ENCODE measurements at regions not wholly inside any gene's neighbourhood (a gene's known extent, or its start where the extent isn't known, plus 50 kb on each side); places are given as distances from the start of the nearest gene placed in this dataset.

DNA sequence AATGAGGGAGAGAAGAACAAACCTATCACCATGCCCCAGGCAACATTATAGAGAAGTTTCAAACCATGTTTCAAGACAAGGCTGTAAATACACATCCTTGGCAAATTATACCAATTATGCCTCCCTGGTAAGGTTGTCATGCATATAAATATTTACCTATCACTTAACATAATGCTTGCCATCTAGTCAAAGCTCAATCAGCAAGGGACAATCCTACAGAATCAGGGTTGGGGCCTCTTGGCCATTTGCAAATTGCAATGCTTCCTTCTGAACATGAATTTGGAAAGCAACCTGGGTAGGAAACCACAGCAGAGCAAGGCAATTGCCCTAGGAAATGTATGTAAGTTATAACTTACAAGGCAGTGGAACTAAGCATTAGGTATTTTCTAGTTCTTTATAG, 907.2 kb upstream of the CDH2 start:
- no peak for DNase-seq (ENCODE audit: low read depth in 2 of 2)

DNA sequence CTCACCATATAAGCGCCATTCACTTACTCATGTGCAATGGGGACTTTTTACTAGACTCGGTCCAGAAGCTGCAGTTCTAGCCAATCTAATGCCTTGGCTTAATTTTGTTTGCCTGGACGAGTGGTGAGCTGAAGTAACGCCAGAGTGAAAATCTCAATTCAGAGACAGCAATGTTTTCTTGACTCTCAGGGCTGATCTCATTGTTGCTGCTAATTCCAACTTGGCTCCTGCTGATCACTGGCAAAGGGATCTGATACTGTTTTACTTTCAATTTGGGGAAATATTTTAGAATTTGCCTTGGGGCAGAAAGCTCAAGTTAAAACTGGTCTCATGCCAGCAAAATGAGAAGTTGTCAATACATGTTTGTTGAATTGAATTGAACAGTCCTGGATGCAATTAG, 906.6 kb upstream of the CDH2 start:
- DNase-seq (ENCODE audit: low read depth in 2 of 2): no peak

DNA sequence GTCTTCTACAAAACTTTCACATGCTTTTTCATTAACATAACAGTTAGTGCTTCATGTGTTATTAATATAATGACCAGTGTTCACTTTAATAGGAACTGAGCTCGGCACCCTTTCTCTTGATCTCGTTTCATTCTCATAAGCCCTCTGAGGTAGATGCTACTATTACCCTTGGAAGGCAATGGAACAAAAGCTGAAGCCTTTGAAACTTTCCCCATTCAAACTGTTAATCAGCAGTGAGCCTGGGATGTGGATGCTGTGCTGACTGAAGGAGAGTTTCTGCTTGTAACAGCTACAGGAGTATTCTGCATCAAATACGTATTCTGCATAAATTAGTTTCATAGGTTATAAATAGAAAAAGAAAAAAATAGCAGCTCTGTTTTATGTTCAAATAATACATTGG, 904.0 kb upstream of the CDH2 start:
- DNase-seq (ENCODE audit: low read depth in 2 of 2): no peak

DNA sequence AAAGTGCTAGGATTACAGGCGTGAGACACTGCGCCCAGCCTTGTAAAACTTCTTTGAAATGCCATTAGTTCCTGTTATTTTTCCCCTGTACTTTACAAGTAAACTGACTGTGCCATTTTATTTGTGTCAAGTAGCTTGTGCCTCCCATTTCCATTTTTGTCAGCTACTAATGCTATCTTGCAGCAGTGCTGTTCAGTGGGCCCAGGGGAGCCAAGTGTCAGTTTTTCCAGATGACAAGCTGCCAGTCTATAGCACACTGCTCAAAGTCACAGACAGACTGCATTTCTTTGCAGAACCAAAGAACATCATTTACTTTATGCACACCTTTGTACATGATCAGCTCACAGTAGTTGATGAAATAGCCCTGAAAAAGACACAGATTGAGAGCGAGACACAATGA, 901.3 kb upstream of the CDH2 start:
- no peak for DNase-seq (ENCODE audit: low read depth in 2 of 2)

DNA sequence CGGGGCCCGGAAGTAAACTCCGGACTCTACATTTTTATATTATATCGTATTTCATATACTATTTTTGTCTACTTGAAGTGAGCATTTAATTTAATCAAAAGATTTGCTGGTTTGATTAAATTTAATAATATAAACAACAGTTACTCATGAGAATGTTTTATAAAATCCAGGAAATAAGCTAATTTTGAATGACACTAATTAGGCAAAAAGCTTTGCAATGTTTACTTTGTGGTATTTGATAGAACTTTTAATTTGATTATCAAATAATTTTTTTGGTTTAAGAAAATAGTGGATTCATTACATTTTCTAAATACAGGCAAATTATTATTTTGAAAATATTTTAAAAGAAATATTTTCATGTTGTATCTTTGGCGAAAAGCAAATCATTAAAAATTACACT, 900.4 kb upstream of the CDH2 start:
- DNase-seq (ENCODE audit: low read depth in 2 of 2): no peak

DNA sequence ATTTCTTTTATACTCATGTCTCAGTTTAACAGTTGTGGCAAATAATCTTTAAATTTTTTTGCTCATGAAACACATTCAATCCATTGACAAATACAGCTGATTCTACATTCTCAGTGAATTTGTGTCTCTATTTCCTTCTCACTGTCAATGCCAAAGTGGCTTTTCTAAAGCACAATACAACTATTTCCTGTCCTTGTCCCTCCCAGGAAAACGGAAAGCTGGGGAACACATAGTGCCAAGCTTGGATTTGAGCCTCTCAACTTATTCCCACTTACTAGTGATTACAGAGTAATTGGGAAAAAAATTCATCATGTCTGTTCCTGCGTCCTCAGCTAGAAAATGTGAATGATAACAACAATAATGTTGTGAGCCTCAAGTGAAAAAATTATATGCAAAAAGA, 899.7 kb upstream of the CDH2 start:
- no peak for DNase-seq (ENCODE audit: low read depth in 2 of 2)

DNA sequence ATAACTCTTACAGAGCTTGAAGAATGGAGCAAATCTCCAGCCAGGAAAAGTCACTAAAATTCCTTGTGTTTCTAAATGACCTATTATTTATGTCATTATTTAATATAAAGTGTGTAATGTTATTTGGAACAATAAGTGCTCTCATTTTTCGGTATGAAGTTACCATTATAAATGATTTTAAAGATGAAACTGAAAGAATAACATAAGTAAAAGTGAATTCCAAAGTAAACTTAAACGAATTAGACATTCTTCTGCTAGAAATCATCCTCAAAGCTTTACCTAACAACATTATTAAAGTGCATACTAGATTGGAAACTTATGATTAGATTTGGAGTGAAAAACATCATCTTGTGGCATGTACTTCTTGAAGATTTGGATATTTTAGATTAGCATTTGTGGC, 897.2 kb upstream of the CDH2 start:
- DNase-seq (ENCODE audit: low read depth in 2 of 2): no peak

DNA sequence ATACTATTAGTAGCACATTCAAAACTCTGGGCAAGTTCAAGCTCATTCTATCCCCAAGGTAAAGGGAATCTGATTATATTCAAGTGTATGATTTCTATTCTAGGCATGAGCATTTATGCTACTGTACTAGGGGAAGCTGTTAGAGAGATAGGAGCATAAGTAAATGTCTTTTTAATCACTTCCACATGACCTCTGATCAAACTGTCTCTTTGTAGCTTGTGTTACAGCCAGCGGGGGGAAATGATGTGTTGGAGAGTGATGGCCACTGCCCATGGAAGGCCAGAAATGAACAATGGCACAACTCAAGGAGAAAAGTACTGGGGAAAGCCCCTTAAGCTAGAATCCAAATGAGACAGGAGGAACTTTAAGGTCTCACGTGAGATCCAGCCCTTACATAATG, 894.9 kb upstream of the CDH2 start:
- DNase-seq (ENCODE audit: low read depth in 2 of 2): no peak

DNA sequence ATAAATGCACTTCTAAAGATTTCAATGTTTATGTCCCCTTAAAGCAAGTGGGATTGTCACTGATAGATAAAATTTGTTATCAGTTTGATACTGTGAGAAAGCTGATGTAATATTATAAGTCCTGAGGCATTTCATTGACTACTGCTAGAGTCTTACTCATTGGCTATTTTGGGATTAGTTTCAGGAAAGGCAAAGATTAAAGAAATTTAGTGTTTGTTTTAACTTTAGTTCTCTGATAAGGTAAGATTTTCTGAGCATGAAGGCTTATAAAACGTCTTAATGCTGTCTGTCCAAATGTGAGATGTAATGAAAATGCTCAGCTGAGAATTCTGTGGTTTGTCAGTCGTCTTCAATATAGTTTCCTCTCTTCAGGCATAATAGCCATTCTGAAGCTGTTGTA, 886.4 kb upstream of the CDH2 start:
- DNase-seq (ENCODE audit: low read depth in 2 of 2): no peak

DNA sequence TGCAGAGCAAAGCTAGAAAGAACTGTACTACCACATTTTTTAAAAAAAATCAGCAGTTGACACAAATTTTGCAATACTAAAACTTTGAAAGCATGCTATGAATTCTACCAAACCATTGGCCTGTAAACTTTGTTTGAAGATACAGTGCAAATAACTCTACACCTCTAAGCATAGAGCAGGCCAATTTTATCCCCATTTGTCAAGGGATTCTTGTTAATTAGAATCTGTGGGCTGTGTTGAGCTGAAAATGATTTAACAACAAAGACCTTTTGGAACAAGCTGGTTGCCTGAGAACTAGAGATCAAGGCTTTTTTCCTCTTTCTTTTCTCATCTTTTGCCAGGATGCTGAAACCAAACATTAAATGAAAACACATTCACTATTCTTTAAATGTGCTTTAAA, 886.0 kb upstream of the CDH2 start:
- no peak for DNase-seq (ENCODE audit: low read depth in 2 of 2)

DNA sequence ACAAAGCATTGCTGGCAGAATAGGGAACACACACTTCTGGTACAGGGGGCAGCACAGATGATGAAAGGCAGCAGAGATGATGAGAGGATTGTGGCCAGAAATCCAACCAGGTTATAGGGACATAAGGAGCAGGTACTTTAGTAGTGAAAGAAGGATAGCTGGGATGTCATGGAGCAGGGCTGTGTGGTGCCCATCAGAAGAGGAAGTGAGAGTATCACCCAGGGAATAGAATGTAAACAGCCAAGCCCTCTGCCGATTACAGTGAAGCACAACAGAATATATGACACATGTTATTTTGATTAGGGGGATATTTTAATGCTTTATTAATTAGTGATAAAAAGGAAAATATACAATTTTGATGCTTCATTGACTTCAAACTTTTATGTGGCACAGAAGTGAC, 883.4 kb upstream of the CDH2 start:
- DNase-seq (ENCODE audit: low read depth in 2 of 2): no peak

DNA sequence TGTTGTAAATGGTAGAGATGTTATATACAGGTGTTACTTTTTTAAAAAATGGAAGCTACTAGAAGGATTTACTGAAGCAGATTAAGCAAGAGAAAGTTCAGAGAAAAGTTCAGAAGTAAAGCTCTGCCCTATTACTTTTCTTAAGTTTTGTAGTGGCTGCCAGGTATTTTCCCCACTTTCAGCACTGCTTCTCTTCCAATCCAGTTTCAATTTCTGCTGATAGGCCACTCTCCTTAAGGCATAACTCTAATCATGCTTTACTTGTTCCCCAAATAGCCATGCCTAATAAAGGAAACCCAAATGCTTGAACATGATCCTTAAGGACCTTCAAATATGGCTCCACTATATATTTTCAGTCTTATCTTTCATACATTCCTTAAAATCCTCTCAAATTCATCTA, 880.8 kb upstream of the CDH2 start:
- DNase-seq (ENCODE audit: low read depth in 2 of 2): no peak

DNA sequence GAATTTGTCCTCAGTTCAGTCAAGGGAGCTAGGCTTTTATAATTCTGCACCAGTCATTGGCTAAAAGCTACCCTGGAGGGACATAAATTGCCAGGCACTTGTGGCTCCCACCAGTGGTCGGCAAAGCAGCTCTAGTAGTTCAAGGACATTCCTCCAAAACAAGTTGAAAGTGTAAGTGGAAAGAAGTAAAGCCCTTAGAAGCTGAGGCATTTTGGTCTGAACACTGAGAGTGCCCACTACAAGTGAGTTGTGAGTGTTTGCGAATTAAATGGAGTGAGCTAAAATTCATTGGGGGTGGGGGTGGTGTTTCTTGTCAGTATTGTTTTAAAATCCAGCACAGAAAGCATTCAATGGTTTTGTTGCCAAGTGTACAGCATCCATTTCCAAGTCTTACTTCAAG, 879.9 kb upstream of the CDH2 start:
- no peak for DNase-seq (ENCODE audit: low read depth in 2 of 2)

DNA sequence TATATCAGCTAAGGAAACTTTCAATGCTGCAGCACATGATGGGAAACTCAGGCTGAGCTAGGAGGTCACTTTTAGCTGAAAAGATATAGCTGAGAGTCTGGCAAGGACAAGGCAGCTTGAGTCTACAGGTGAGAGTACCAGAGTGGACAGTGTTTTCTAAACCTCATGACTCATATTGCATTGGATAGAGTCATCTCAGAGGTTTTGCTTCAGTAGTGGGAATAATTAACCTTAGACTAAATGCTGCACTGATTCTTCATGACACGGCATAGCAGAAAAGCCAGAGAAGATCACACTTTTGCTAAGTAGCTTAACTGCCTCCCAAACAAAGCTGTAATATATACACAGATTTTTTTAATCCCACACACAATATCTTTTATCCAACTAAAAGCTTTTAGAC, 865.0 kb upstream of the CDH2 start:
- DNase-seq (ENCODE audit: low read depth in 2 of 2): no peak

DNA sequence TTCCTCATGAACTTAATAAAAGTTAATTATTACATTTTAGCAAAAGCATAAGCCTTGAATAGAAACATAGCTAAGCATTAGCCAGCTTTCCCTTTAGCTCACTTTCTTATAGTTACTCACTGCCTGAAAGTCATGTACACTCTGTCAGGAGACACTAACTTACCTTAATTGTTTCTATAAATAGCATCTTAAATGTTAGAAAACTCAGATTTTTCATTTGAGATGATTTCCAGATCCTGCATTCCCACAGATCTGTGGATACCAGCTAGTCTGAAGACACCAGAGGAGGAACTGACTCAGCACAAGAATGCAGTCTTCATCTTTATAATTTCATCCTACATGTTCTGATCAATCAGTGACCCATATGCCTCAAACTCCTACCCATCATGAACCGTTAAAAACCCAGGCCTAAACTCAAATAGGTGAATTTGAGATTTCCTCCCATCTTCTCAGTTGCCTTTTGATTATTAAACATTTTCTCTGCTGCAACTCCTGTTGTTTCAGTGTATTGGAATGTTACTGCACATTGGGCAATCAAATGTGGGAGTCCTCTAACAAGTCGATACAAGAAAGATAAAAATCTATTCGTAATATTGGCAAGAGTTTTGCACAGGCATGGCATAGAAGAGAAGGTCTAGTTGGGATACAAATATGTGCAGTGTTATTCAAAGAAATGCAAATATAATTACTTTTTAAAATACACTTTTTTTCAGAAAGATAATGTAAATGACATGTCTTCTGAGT, 857.4 kb upstream of the CDH2 start:
- no peak for DNase-seq (ENCODE audit: low read depth in 2 of 2)

DNA sequence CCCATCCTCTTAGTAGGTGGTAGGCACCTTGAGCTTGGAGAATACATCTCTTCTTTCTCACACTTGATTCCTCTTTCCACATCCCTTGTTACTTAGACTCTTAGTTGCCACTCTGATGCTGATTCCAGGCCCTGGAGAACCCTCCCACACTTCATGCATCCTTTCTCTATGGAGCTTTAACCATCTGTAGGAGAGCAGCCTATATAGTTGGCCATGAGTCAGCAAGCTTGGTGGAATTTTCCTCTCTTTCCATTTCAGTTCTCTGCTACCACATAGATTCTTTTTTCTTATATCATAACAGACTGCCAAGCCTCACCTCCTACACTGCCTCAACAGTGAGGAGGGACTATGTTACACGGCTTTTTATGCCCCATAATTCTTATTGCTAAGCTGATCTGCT, 851.6 kb upstream of the CDH2 start:
- DNase-seq (ENCODE audit: low read depth in 2 of 2): no peak

DNA sequence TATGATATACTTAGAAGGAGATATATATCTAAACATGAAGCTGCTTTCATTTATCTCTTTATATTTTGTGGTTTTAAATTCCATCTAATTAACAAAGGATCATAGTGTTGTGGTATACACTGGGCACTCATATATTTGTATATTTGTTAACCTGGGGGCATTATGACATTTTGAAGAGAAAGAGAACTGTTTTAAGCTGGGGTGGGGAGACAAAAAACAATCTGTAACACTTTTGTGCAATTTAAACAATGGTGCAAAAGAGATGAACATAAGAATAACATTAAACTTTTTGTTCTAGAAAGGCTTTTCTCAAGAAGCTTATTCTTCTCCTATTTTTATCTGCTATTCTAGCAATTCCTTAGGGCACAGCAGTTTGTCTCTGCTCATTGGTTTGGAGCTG, 842.0 kb upstream of the CDH2 start:
- DNase-seq (ENCODE audit: low read depth in 2 of 2): no peak

DNA sequence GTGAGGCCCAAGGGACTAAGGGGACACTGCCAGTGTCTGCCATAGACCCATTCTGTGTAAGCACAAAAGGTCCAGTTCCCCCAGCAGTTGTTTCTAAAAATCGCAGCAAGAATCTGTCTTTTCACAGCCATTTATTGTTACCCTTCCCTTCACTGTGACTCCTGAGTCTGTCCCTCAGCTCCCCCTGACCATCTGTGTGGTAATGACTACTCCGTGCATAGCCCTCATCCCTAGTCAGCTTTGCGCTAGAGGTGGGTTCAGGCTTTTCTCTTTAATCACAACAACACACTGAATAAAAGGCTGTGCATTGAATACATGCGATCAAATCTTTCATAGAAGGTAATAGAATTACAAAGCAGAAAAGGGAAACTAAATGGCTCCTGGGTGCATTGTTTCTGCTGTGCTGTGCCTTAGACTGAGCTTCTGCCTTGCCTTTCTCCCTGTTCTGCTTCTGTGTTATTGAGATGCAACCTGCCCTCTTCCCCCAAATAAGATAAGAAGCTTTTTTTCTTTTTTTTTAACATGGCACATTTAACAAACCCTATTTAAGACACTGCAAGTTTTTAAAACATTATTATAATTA, 836.0 kb upstream of the CDH2 start:
- no peak for DNase-seq (ENCODE audit: low read depth in 2 of 2)

DNA sequence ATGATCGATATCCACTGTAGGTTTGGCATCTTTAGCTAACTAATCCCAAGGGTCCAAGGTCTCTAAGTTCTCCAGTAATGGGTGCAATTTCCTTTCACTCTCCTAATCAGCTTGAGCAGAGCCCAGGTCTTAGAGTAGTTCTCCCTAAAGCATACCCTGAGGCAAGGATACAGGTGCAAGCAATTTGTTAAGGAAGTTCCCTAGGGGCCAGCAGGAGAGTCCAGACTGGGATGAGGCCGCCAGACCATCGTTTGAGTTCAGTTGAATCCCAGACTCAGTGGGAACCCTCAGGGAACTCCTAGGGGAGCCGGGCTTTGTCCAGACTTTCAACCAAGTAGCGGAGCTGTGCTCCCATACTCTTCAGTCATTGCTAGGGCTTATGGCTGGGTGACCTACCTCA, 835.4 kb upstream of the CDH2 start:
- no peak for DNase-seq (ENCODE audit: low read depth in 2 of 2)

DNA sequence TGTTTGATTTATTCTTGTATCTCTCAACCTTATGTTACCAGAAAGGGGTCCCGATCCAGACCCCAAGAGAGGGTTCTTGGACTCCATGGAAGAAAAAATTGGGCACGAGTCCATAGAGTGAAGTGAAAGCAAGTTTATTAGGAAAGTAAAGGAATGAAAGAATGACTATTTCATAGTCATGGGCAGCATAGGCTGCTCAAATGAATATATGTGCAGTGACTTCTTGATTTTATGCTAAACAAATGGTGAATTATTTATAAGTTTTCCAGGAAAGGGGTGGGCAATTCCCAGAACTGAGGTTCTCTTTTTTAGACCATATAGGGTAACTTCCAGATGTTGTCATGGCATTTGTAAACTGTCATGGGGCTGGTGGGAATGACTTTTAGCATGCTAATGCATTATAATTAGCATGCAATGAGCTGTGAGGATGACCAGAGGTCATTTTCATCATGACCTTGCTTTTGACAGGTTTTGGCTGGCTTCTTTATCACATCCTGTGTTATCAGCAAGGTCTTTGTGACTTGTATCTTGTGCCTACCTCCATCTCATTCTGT, 832.4 kb upstream of the CDH2 start:
- DNase-seq (ENCODE audit: low read depth in 2 of 2): no peak

DNA sequence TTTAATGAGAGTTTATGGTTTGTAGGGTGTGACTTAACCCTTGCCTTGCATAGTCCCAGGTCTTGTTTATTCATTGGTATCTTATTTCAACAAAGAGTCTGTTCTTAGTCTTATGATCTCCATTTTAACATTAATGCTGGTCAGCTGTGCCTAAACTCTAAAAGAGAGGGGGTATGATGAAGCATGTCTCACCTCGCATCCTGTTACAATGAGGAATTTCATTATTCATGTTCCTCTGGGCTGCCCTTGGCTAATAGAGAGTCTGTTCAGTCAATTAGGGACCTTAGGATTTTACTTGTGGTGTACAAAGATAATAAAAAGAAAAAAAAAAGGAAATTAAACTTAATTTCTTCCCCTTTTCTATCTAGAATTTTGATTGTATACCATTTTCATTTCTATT, 831.9 kb upstream of the CDH2 start:
- no peak for DNase-seq (ENCODE audit: low read depth in 2 of 2)

DNA sequence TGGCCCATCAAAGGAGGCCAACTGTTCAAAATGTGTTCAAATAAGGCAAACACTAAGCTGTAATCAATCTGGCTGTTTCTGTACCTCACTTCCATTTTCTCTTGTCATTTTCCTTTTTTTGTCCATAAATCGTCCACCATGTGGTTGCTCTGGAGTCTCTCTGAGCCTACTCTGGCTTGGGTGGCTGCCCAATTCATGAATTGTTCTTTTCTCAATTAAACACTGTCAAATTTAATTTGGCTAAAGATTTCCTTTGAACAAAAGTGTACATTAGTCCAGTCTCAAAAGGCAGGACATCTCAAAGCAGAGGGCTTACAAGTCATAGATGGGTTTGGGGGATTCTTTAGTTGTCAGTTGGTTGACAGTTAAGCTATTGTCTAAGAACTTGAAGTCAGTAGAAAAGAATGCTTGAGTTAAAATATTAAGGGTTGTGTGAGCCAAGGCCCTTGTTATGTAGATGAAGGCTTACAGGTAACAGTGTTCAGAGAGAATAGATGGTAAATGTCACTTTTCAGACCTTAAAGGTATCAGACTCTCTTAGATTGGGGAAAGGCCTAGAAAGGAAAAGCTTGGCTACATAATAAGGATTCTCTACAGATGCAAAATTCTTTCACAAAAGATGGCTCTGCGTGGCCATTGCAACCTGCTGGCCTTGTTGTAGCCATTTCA, 831.2 kb upstream of the CDH2 start:
- DNase-seq (ENCODE audit: low read depth in 2 of 2): no peak

DNA sequence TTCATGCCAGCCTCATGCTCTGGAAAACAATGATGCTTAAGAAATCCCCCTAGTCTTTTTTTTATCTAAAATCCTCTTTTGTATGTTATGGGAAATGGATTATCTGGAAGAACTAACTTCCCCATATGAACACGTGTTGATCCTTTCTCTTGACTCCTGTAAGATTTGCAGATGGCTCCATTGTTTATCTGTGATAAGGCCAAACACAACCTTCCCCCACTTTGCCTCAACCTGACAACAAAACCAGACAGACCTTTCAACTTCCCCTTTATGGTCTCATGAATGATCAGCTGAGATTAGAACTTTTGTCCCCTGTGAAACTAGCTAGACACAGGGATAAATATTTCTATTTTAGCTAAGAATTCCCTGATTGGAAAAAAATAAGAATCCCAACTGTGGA, 828.0 kb upstream of the CDH2 start:
- no peak for DNase-seq (ENCODE audit: low read depth in 2 of 2)

Measured in fibroblast of skin of left quadriceps (primary cell).